NB4 (cell line): ENCODE measurements at regions not wholly inside any gene's neighbourhood (a gene's known extent, or its start where the extent isn't known, plus 50 kb on each side); places are given as distances from the start of the nearest gene placed in this dataset.

Experiments used
- CTCF ChIP-seq: IDR thresholded peaks from one replicate; pipeline ENCODE4 v1.5.1; 2012; ENCODE audit warnings: low read depth, low read length
- MYC ChIP-seq: IDR thresholded peaks from 2 replicates; pipeline ENCODE4 v1.6.1; 2011; ENCODE audit warnings: low read depth, low read length
- POLR2A ChIP-seq: IDR thresholded peaks from 2 replicates; pipeline ENCODE4 v1.6.1; 2011; ENCODE audit warnings: mild to moderate bottlenecking; ENCODE audit not compliant: insufficient read length; ENCODE audit errors: extremely low read depth

GRCh38 chr2:9778471-9779316 lies 64.6 kb upstream of the TAF1B start:
- TF ChIP-seq CTCF, result no peak
- no peak for TF ChIP-seq POLR2A
- TF ChIP-seq MYC, result no peak
